CD14-positive monocyte (primary cell): ENCODE measurements at regions not wholly inside any gene's neighbourhood (a gene's known extent, or its start where the extent isn't known, plus 50 kb on each side); places are given as distances from the start of the nearest gene placed in this dataset.
A peak's percentile ranks its signal among the peaks of the same experiment; 100 is the strongest.
"Not testable (repeated sequence)": the region's sequence is repeated elsewhere in the genome, so short reads cannot be mapped to it uniquely, and the experiment has no call there.

Experiments
- DNase-seq, 3 donors: peaks; one replicate each; pipeline ENCODE4 v3.0.0-alpha.2; 2011 to 2022
- H2AFZ ChIP-seq: 2 replicates; pipeline ENCODE4 v1.6.0; 2012; ENCODE audit warnings: mild to moderate bottlenecking, low read depth, low read length, inconsistent platforms; ENCODE audit not compliant: insufficient read depth, poor library complexity, severe bottlenecking
- H3K27ac ChIP-seq, 2 donors: 1 replicate in 1 of 2; 2 replicates in 1 of 2; pipeline ENCODE4 v1.5.1; 2012 to 2013; ENCODE audit warnings: low read length in 2 of 2, control low read depth in 1 of 2, inconsistent platforms in 1 of 2, low read depth in 1 of 2, mild to moderate bottlenecking in 1 of 2
- H3K27me3 ChIP-seq, 2 donors: one replicate each; pipeline versions ENCODE4 v1.6.0 to v1.6.1; 2011 to 2013; ENCODE audit warnings: low read length in 2 of 2; ENCODE audit not compliant: control insufficient read depth in 2 of 2, insufficient read depth in 2 of 2
- H3K36me3 ChIP-seq, 2 donors: replicated peaks in 1 of 2; 1 replicate in 1 of 2; 2 replicates in 1 of 2; pipeline versions ENCODE4 v1.5.1 to v1.6.1; 2012 to 2013; ENCODE audit warnings: low read length in 2 of 2, control low read depth in 1 of 2, inconsistent platforms in 1 of 2, mild to moderate bottlenecking in 1 of 2; ENCODE audit not compliant: insufficient read depth in 2 of 2, control insufficient read depth in 1 of 2
- H3K4me1 ChIP-seq, 2 donors: 1 replicate in 1 of 2; 2 replicates in 1 of 2; pipeline versions ENCODE4 v1.5.1 to v1.6.1; 2012 to 2013; ENCODE audit warnings: low read length in 2 of 2, control low read depth in 1 of 2, inconsistent platforms in 1 of 2, mild to moderate bottlenecking in 1 of 2, moderate library complexity in 1 of 2; ENCODE audit not compliant: insufficient read depth in 2 of 2, control insufficient read depth in 1 of 2
- H3K4me2 ChIP-seq: replicated peaks from 2 replicates; pipeline ENCODE3; 2012; ENCODE audit warnings: low read length, moderate library complexity, mild to moderate bottlenecking; ENCODE audit not compliant: poor library complexity, severe bottlenecking; ENCODE audit errors: extremely low read depth
- H3K4me3 ChIP-seq, 3 experiments: fragments of 200-600 bp in 1 of 3; sonication (generic) in 1 of 3; replicated peaks in 1 of 3; 1 replicate in 2 of 3; 2 replicates in 1 of 3; pipeline ENCODE4 v1.5.1; 2011 to 2013; ENCODE audit warnings: low read length in 3 of 3, mild to moderate bottlenecking in 3 of 3, control low read depth in 2 of 3, low read depth in 2 of 3, inconsistent platforms in 1 of 3, moderate library complexity in 1 of 3
- H3K79me2 ChIP-seq: 2 replicates; pipeline ENCODE4 v1.6.0; 2012; ENCODE audit warnings: mild to moderate bottlenecking, control low read depth, inconsistent platforms, low read length, moderate library complexity; ENCODE audit not compliant: insufficient read depth
- H3K9ac ChIP-seq: 2 replicates; pipeline ENCODE4 v1.6.0; 2017; ENCODE audit warnings: low read length, mild to moderate bottlenecking; ENCODE audit not compliant: insufficient read depth, poor library complexity, severe bottlenecking
- H3K9me3 ChIP-seq, 2 donors: replicated peaks in 1 of 2; 1 replicate in 1 of 2; 2 replicates in 1 of 2; pipeline versions ENCODE4 v1.5.1 to v1.6.1; 2012 to 2013; ENCODE audit warnings: low read length in 2 of 2, control low read depth in 1 of 2; ENCODE audit not compliant: control insufficient read depth in 1 of 2, insufficient read depth in 1 of 2
- H4K20me1 ChIP-seq: 2 replicates; pipeline ENCODE4 v1.6.0; 2012; ENCODE audit warnings: mild to moderate bottlenecking, low read length, control low read depth, moderate library complexity; ENCODE audit not compliant: insufficient read depth
- H3K27ac Mint-ChIP-seq, 7 donors: one replicate each; pipeline ENCODE4 v1.8.0; 2020; ENCODE audit warnings: mild to moderate bottlenecking in 7 of 7, mixed read lengths in 7 of 7, moderate library complexity in 6 of 7, inconsistent platforms in 2 of 7
- H3K27me3 Mint-ChIP-seq, 3 donors: one replicate each; pipeline ENCODE4 v1.8.0; 2021 to 2022; ENCODE audit warnings: low read depth in 3 of 3, mild to moderate bottlenecking in 3 of 3, mixed read lengths in 3 of 3, moderate library complexity in 3 of 3, inconsistent platforms in 1 of 3
- H3K36me3 Mint-ChIP-seq, 2 donors: one replicate each; pipeline ENCODE4 v1.8.0; 2020; ENCODE audit warnings: mixed read lengths in 2 of 2, inconsistent platforms in 1 of 2, mild to moderate bottlenecking in 1 of 2
- H3K4me1 Mint-ChIP-seq: one replicate; pipeline ENCODE4 v1.8.0; 2020; ENCODE audit warnings: mild to moderate bottlenecking, mixed read lengths
- H3K4me3 Mint-ChIP-seq, 2 donors: one replicate each; pipeline ENCODE4 v1.8.0; 2020; ENCODE audit warnings: mild to moderate bottlenecking in 2 of 2, mixed read lengths in 2 of 2, moderate library complexity in 1 of 2
- H3K9me3 Mint-ChIP-seq, 7 donors: one replicate each; pipeline ENCODE4 v1.8.0; 2020 to 2022; ENCODE audit warnings: mixed read lengths in 7 of 7, mild to moderate bottlenecking in 6 of 7, moderate library complexity in 6 of 7, inconsistent platforms in 2 of 7
- WGBS: methylation state at CpG from one replicate; pipeline ENCODE4 v1.1.5; 2013; ENCODE audit warnings: missing lambda C conversion rate; ENCODE audit not compliant: insufficient coverage; 5-methylcytosine and 5-hydroxymethylcytosine counted together
- intact Hi-C, 2 donors: fragments of 100-400 bp; cut with micrococcal nuclease; formaldehyde crosslinking; loops; one replicate each; pipeline versions ENCODE4 v1.15.0 to v1.15.1; 2023
- TF ChIP-seq, protein P1 (sequence below): fragments of 200-600 bp; IDR thresholded peaks from one replicate; pipeline ENCODE4 v1.8.0; 2022; ENCODE audit warnings: antibody characterized with exemption, mild to moderate bottlenecking

DNA sequence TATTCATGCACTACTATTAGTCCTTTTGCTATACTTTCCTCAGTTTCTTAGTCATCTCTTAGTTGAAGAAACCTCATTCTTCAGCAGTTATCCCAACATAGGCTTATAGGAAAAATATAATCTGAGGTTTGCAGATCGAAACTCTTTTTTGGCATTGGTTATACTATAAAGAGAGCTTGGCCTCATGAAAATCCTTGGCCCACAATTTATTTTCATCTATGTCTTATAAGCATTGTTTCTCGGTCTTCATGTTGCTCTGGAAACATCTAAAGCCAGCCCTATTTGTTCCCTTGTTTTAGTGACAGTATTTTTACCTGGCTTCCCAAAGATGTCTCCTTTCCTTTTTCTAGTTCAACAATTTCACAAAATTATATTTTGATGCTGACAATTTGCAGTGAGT is 345.1 kb upstream of the PRKCQ start:
- peaks cover 0 to 5% (median 3%) of the 10 kb centered on the region in 3 donors for H3K27me3 Mint-ChIP-seq
- no peaks in the 10 kb centered on the region for H3K9me3 Mint-ChIP-seq
- H3K4me1 ChIP-seq = peaks cover 39 to 50% of the 10 kb centered on the region in 2 donors

DNA sequence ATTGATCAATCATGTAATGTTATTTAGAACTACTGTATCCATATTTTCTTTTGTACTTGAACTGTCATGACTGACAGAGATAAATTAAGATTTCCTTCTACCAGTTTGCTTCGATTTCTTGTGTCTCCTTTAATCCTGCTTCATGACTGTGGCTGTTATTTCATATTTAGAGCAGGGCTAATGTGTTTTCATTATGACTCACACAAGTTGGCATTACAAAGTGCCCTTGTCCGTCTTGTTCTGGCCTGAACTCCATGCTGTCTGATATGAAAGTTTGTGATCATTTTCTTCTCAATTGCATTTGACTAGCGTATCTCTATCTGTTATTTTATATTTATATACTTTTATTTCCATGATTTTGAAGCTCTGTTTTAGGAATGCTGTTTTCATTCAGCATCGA is 344.1 kb upstream of the PRKCQ start:
- DNase-seq = no peak
- Mint-ChIP-seq H3K4me1 (peaks cover 48% of the 10 kb centered on the region), H3K27ac (no peak overlapping the region), H3K4me3 (no peak overlapping the region), H3K27me3 (peaks cover 0 to 5% (median 3%) of the 10 kb centered on the region in 3 donors), H3K9me3 (no peaks in the 10 kb centered on the region), H3K36me3 (no peaks in the 10 kb centered on the region)
- Histone ChIP-seq H3K27me3 (no peaks in the 10 kb centered on the region), H3K27ac (no peak overlapping the region), H3K9me3 (no peaks in the 10 kb centered on the region), H3K4me3 (no peak overlapping the region), H3K79me2 (no peaks in the 10 kb centered on the region), H3K4me1 (peaks cover 38 to 47% of the 10 kb centered on the region in 2 donors), H2AFZ (no peak overlapping the region), H3K4me2 (no peak overlapping the region), H3K36me3 (no peaks in the 10 kb centered on the region), H3K9ac (no peak overlapping the region), H4K20me1 (no peaks in the 10 kb centered on the region)
- intact Hi-C loops = no loop called here
- TF ChIP-seq, protein P1, sequence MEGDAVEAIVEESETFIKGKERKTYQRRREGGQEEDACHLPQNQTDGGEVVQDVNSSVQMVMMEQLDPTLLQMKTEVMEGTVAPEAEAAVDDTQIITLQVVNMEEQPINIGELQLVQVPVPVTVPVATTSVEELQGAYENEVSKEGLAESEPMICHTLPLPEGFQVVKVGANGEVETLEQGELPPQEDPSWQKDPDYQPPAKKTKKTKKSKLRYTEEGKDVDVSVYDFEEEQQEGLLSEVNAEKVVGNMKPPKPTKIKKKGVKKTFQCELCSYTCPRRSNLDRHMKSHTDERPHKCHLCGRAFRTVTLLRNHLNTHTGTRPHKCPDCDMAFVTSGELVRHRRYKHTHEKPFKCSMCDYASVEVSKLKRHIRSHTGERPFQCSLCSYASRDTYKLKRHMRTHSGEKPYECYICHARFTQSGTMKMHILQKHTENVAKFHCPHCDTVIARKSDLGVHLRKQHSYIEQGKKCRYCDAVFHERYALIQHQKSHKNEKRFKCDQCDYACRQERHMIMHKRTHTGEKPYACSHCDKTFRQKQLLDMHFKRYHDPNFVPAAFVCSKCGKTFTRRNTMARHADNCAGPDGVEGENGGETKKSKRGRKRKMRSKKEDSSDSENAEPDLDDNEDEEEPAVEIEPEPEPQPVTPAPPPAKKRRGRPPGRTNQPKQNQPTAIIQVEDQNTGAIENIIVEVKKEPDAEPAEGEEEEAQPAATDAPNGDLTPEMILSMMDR = no peak
- no CpG with 5 or more reads among the region's 4 CpGs for WGBS

More for the DNA sequence above, 345.1 kb upstream of the PRKCQ start:
- Histone ChIP-seq H3K27me3 (no peaks in the 10 kb centered on the region), H4K20me1 (no peaks in the 10 kb centered on the region), H3K36me3 (no peaks in the 10 kb centered on the region), H3K9ac (no peak overlapping the region), H2AFZ (no peak overlapping the region), H3K4me2 (no peak overlapping the region), H3K9me3 (no peaks in the 10 kb centered on the region), H3K79me2 (no peaks in the 10 kb centered on the region), H3K4me3 (no peak overlapping the region), H3K27ac (no peak overlapping the region)
- H3K36me3 Mint-ChIP-seq = no peaks in the 10 kb centered on the region
- no peak overlapping the region for H3K4me3 Mint-ChIP-seq
- TF ChIP-seq, protein P1 = no peak
- intact Hi-C loops = loop anchor here in 1 of 2 donors (5.0 kb wide), 1 partner anchor 487 kb away; the partner anchor contains the start of gene SFMBT2
- WGBS = no CpG with 5 or more reads among the region's 2 CpGs
- DNase-seq = no peak
- H3K4me1 Mint-ChIP-seq = peaks cover 51% of the 10 kb centered on the region
- H3K27ac Mint-ChIP-seq = no peak overlapping the region

DNA sequence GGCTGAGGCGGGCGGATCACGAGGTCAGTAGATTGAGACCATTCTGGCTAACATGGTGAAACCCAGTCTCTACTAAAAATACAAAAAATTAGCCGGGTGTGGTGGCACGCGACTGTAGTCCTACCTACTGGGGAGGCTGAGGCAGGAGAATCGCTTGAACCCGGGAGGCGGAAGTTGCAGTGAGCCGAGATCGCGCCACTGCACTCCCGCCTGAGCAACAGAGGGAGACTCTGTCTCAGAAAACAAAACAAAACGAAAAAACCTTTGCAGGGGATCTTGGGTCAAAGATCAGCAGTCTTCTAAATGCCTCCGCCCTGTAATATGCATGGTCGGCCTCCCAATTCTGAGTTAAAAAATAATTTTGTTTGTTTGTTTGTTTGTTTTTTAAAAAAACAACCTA is 340.9 kb upstream of the PRKCQ start:
- H3K27ac Mint-ChIP-seq = peak overlapping the region in 1 of 7 donors; percentile 35
- 99% methylated on average over 10 of the region's 16 CpGs for WGBS
- H3K4me1 Mint-ChIP-seq = peaks cover 43% of the 10 kb centered on the region
- H3K9me3 ChIP-seq, H3K27me3 ChIP-seq, H2AFZ ChIP-seq, H3K4me3 ChIP-seq, H3K36me3 ChIP-seq, H3K9ac ChIP-seq, H3K27ac ChIP-seq, DNase-seq, H3K4me2 ChIP-seq, H3K27me3 Mint-ChIP-seq, H3K36me3 Mint-ChIP-seq, H3K4me3 Mint-ChIP-seq, H3K79me2 ChIP-seq, H4K20me1 ChIP-seq, intact Hi-C loops, H3K9me3 Mint-ChIP-seq: not testable (repeated sequence)
- peaks cover 24 to 31% of the 10 kb centered on the region in 2 donors for H3K4me1 ChIP-seq
